ENCODE measurements at regions not wholly inside any gene's neighbourhood (a gene's known extent, or its start where the extent isn't known, plus 50 kb on each side); places are given as distances from the start of the nearest gene placed in this dataset.

GRCh38 chr1:82299056-82299455, 498.3 kb downstream of the ADGRL2 start:
- intact Hi-C loops (cut with DNase I): no loop called here
- DNase-seq: no peak
- H3K9me3 ChIP-seq: peaks cover 0 to 4% (median 0%) of the 10 kb centered on the region in 11 donors
- H3K4me3 ChIP-seq: no peak overlapping the region
- H3K36me3 ChIP-seq: no peaks in the 10 kb centered on the region
- 73 to 79% methylated on average over 4 of the region's 4 CpGs for WGBS, 2 donors
- TF ChIP-seq CTCF (IDR thresholded peaks at IDR 0.05): no peak
- ATAC-seq: peak in 1 of 8 donors; percentile 47
- H3K27ac ChIP-seq: no peak overlapping the region
- H3K27me3 ChIP-seq: no peaks in the 10 kb centered on the region
- no peaks in the 10 kb centered on the region for H3K4me1 ChIP-seq

- peaks cover 0 to 4% (median 0%) of the 10 kb centered on the region in 11 donors for H3K9me3 ChIP-seq
- H3K27ac ChIP-seq: no peak overlapping the region
- no peak overlapping the region for H3K4me3 ChIP-seq
- no peak for TF ChIP-seq CTCF (IDR thresholded peaks at IDR 0.05)
- no peaks in the 10 kb centered on the region for H3K27me3 ChIP-seq
- 84 to 89% methylated on average over 9 of the region's 9 CpGs for WGBS, 2 donors
- ATAC-seq (no peak), DNase-seq (no peak)
- no peaks in the 10 kb centered on the region for H3K36me3 ChIP-seq
- intact Hi-C loops (cut with DNase I): no loop called here
- H3K4me1 ChIP-seq: no peaks in the 10 kb centered on the region
These were observed 496.6 kb downstream of the ADGRL2 start for GRCh38 chr1:82297139-82297896.

GRCh38 chr1:82287556-82287955, 486.8 kb downstream of the ADGRL2 start:
- Histone ChIP-seq H3K27ac (no peak overlapping the region), H3K9me3 (peaks cover 0 to 4% (median 0%) of the 10 kb centered on the region in 11 donors), H3K27me3 (no peaks in the 10 kb centered on the region), H3K4me1 (no peaks in the 10 kb centered on the region), H3K4me3 (no peak overlapping the region), H3K36me3 (no peaks in the 10 kb centered on the region)
- ATAC-seq (no peak), DNase-seq (no peak)
- TF ChIP-seq CTCF (IDR thresholded peaks at IDR 0.05): no peak
- WGBS, 2 donors: 86 to 93% methylated on average over 3 of the region's 3 CpGs
- intact Hi-C loops (cut with DNase I): no loop called here

- H3K4me3 ChIP-seq: no peak overlapping the region
- H3K27ac ChIP-seq: no peak overlapping the region
- H3K36me3 ChIP-seq: no peaks in the 10 kb centered on the region
- 43 to 62% methylated on average over 1 of the region's 1 CpG for WGBS, 2 donors
- H3K27me3 ChIP-seq: no peaks in the 10 kb centered on the region
- H3K9me3 ChIP-seq: peaks cover 0 to 4% (median 0%) of the 10 kb centered on the region in 11 donors
- no peaks in the 10 kb centered on the region for H3K4me1 ChIP-seq
- TF ChIP-seq CTCF (IDR thresholded peaks at IDR 0.05): no peak
- intact Hi-C loops (cut with DNase I): no loop called here
- no peak for DNase-seq
- ATAC-seq: no peak
These were observed 483.5 kb downstream of the ADGRL2 start for GRCh38 chr1:82284213-82284612.
